Ureter (tissue), 1 donor: ENCODE measurements at regions not wholly inside any gene's neighbourhood (a gene's known extent, or its start where the extent isn't known, plus 50 kb on each side); places are given as distances from the start of the nearest gene placed in this dataset.

ENCODE experiments used
- DNase-seq: peaks from one replicate; pipeline ENCODE4 v3.0.0-alpha.2; 2020; ENCODE audit warnings: low spot score
- donor health status: DM: yes; HTN: yes; CAD: no.

- no peak for DNase-seq
Observed at GRCh38 chr13:91166714-91167511, 180.6 kb upstream of the MIR17HG start.

GRCh38 chr13:91167706-91168385, 179.6 kb upstream of the MIR17HG start:
- no peak for DNase-seq

DNA sequence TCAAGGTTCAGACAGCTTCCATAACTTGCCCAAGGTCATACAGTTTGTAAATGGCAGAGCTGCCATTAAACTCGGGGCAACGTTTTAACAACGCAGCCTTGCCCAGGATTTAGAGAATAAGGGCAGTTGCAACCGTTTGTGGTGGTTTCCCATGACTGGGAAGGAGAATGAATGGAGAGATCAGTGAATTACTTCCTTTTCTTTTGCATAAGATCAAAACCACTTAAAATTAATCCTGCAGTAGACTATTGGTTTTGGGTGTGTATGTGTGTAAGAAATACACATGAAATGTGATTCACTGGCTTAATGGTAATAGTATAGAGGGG, 179.1 kb upstream of the MIR17HG start:
- DNase-seq = no peak

- no peak for DNase-seq
Observed at GRCh38 chr13:91169321-91170050, 178.0 kb upstream of the MIR17HG start.

DNA sequence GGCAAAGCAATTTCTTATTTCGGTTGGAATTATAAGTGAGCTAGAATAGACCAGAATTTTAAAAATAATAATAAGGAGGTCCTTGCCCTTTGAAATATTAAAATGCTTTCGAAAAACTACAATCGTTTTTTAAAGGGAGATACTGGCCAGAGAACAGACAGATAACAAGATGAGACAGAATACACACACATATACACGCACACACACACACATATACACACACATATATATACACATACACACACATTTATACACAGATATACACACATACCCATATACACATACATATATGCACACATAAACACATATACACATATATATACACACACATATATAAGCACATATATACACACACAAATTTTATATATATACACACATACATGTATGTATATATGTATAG, 175.3 kb upstream of the MIR17HG start:
- DNase-seq = no peak

- DNase-seq = no peak
Observed at GRCh38 chr13:91174886-91175501, 172.5 kb upstream of the MIR17HG start.

- DNase-seq = no peak
Observed at GRCh38 chr13:91178099-91178498, 169.4 kb upstream of the MIR17HG start.

GRCh38 chr13:91181892-91182291, 165.6 kb upstream of the MIR17HG start:
- no peak for DNase-seq

DNA sequence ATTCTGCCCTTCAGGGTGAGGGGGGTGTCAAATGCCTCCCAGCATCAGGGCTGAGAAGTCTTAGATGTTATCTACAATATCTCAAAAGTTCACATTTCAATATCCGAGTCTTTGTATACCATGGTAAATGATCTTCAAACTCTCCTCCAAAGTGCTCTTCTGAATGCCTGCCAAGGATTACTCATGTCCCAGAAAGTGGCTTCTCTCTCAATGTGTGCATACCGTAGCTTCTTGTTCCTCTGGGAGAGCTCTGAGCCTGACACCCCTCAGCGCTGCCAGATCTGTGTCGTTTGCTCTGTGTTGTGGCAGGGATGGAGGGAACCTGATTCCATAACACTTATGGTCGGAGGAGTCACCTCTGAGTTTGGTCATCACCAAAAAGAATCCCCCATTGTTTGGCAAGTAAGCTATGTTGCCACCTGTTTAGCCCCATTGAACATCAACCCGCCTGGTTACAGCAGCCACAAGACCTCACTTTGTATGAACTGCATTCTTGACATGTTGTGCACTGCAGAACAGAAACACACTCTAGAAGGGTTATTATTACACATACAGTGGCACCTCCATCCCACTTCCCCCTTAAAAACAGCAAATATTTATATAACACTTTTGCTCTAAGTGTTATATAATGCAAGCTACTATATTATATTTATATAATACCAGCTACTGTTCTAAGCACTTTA, 163.1 kb upstream of the MIR17HG start:
- DNase-seq = no peak

GRCh38 chr13:91185294-91185863, 162.1 kb upstream of the MIR17HG start:
- no peak for DNase-seq

DNA sequence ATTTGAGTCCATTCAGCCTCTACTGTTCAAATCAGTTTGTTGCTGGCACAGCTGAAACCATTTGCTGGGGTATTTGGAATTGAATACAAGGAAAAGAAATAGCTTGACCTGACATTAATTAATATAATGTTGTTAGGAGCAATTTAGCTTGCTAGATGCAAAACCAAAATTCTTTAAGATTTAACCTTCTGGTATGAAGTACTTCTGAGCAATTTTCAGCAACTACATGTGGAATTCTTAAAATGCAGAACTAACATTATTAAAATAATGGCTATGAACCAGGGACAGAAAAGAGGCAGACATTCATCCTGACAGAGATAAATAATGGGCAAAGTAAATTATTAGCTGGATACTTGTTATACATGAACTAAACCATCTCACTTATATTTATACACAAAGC, 160.0 kb upstream of the MIR17HG start:
- no peak for DNase-seq

GRCh38 chr13:91189506-91189905, 158.0 kb upstream of the MIR17HG start:
- DNase-seq = no peak

DNA sequence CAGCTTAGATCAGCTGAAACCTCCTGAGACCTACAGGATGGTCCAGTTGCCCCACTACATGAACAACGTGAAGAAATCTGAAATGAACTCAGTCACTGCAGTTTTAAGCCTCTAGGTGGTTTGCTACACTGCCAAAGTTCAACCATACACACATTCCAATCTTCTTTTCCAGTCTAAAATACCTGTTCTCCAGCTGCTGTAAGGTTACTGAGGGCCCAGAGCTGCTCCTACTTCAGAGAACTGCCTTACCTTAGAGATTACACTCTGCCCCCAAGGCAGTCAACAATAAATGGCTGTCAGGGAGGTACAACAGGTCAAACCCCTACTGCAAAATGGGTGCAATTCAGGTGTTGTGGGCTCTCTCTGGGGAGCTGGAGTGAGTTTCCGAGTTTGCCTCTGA, 154.1 kb upstream of the MIR17HG start:
- DNase-seq = no peak

GRCh38 chr13:91195789-91196188, 151.7 kb upstream of the MIR17HG start:
- DNase-seq = no peak

DNA sequence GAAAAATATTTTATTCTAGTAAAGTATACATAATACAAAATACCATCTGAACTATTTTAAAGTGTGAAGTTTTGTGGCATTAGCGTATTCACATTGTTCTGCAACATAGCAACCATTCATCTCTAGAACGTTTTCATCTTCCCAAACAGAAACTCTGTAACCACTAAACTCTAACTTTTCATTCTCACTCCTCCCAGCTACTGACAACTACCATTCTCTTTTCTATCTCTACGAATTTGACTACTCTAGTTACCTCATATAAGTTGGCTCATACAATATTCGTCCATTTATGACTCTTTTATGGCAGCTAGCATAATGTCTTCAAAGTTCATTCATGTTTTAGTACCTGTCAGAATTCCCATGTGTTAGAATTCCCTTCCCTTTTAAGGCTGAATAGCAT, 150.5 kb upstream of the MIR17HG start:
- no peak for DNase-seq

DNA sequence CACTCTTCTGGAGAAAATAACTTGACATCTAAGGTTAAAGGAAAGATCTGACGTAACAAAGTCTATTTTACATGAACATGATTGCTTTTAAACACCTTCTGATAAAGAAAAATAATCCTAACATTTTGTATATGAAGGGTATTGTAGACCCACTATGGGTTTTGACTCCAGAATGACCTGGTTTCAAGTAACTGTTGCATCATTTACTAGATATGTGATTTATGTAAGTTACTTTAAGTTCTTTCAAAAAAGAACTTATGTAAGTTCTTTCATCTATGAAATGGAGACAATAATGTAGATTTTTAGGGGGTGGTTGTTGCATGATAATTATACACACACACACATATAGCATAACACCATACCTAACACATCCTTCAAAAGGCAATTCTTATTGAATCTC, 147.6 kb upstream of the MIR17HG start:
- DNase-seq = no peak

- no peak for DNase-seq
Observed at GRCh38 chr13:91200486-91200885, 147.0 kb upstream of the MIR17HG start.

DNA sequence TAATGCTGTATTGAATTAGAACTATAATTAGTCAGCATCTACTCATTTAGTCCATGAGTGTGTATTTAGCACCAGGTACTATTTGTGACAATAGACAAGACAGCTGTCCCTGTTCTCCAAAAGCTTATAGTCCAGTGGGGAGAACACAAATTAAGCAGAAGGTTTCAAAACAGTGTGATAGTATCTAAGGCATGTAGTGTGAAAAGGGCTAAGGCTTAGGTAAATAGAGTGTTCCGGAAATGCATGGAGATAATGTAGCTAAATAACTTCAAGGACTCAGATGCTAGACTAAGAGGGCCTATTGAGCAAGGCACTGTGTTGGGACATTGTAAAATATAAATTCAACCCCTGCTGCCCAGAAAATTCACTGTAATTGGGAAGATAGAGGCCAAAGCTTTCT, 144.1 kb upstream of the MIR17HG start:
- DNase-seq = no peak

GRCh38 chr13:91207261-91207660, 140.2 kb upstream of the MIR17HG start:
- DNase-seq = no peak

DNA sequence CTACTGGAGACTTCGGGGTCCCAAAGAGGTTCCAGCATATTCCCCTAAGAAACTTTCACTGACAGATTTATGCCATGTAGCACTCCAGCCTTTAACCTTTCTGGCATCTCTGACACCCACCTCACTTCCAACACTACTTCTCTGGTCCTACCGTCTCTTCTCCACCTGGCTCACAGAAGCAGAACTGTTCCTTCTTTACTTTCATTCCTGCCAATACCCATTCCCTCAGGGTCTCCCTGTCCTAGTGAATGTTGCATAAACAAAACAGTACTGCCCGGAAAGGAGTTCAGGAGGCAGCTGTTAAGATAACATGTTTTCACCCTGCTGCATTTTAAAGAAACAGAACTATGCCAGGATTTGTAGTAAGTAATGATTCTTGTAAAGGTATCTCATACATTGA, 136.0 kb upstream of the MIR17HG start:
- DNase-seq = no peak

- no peak for DNase-seq
Observed at GRCh38 chr13:91212231-91212630, 135.3 kb upstream of the MIR17HG start.

DNA sequence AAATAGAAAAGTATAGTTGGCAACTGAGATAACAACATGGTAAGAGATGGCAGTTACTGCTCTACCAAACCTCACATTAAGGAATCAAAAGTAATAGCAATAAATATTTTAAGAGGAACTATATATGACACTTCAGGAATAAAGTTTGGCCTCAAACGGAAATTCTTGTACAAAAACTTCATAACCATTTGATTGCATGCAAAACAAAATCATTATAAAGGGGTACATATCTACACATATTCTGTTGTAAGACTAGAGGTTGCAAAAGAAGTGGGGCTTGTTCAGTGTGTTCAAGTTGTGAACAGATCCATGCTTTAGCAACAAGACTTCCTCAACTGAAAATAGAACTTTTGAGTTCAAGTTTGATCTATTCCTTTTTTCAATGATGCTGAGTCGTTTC, 133.5 kb upstream of the MIR17HG start:
- DNase-seq = no peak
